DOHH2 (cell line): ENCODE measurements at regions not wholly inside any gene's neighbourhood (a gene's known extent, or its start where the extent isn't known, plus 50 kb on each side); places are given as distances from the start of the nearest gene placed in this dataset.
"Not testable (repeated sequence)": the region's sequence is repeated elsewhere in the genome, so short reads cannot be mapped to it uniquely, and the experiment has no call there.

Experiments
- H3F3A ChIP-seq: fragments of 200-600 bp; sonication (generic), shearing (Covaris generic); 2 replicates; pipeline ENCODE4 v1.6.0; 2016; ENCODE audit warnings: antibody characterized with exemption, mild to moderate bottlenecking; ENCODE audit not compliant: control insufficient read depth, insufficient read depth
- H3K27ac ChIP-seq: fragments of 200-600 bp; sonication (generic); 2 replicates; pipeline ENCODE4 v1.5.1; 2014; ENCODE audit warnings: low read depth, mild to moderate bottlenecking, low read length, moderate library complexity
- H3K27me3 ChIP-seq: fragments of 200-600 bp; sonication (generic); 2 replicates; pipeline ENCODE4 v1.6.1; 2014; ENCODE audit warnings: mild to moderate bottlenecking, low read length, mixed read lengths; ENCODE audit not compliant: control insufficient read depth
- H3K36me3 ChIP-seq: fragments of 200-600 bp; sonication (generic); 2 replicates; pipeline ENCODE4 v1.6.1; 2014; ENCODE audit warnings: mild to moderate bottlenecking, low read length, moderate library complexity, mixed read lengths; ENCODE audit not compliant: control insufficient read depth
- H3K4me1 ChIP-seq: fragments of 200-600 bp; sonication (generic); 2 replicates; pipeline ENCODE4 v1.6.1; 2014; ENCODE audit warnings: mild to moderate bottlenecking, low read length, mixed read lengths; ENCODE audit not compliant: control insufficient read depth
- H3K4me2 ChIP-seq: fragments of 200-600 bp; sonication (generic); 2 replicates; pipeline ENCODE4 v1.6.0; 2014; ENCODE audit warnings: mild to moderate bottlenecking, low read length, moderate library complexity
- H3K4me3 ChIP-seq: fragments of 200-600 bp; sonication (generic); 2 replicates; pipeline ENCODE4 v1.5.1; 2014; ENCODE audit warnings: mild to moderate bottlenecking, low read length, mixed read lengths
- H3K79me2 ChIP-seq: fragments of 200-600 bp; sonication (generic); 2 replicates; pipeline ENCODE4 v1.6.1; 2014; ENCODE audit warnings: mild to moderate bottlenecking, low read length, mixed read lengths; ENCODE audit not compliant: control insufficient read depth
- H3K9me2 ChIP-seq: fragments of 200-600 bp; sonication (generic); replicated peaks from 2 replicates; pipeline ENCODE4 v1.6.1; 2014; ENCODE audit warnings: mild to moderate bottlenecking, low read length, mixed read lengths; ENCODE audit not compliant: control insufficient read depth
- H3K9me3 ChIP-seq: fragments of 200-600 bp; sonication (generic); 2 replicates; pipeline ENCODE4 v1.6.1; 2014; ENCODE audit warnings: antibody characterized with exemption, low read length, mixed read lengths; ENCODE audit not compliant: control insufficient read depth, insufficient read depth
- H4K20me1 ChIP-seq: fragments of 200-600 bp; sonication (generic); 2 replicates; pipeline ENCODE4 v1.6.0; 2014; ENCODE audit warnings: low read depth, mild to moderate bottlenecking, antibody characterized with exemption, low read length, moderate library complexity; ENCODE audit not compliant: control insufficient read depth, insufficient read depth
- EZH2phosphoT487 ChIP-seq: fragments of 200-600 bp; sonication (generic); IDR thresholded peaks from 2 replicates; pipeline ENCODE4 v1.6.1; 2017; ENCODE audit warnings: borderline replicate concordance, mild to moderate bottlenecking, antibody characterized with exemption, low read length, moderate library complexity, mixed read lengths
- TF ChIP-seq, protein P1 (sequence below): fragments of 200-600 bp; sonication (generic); IDR thresholded peaks from one replicate; pipeline ENCODE4 v1.5.1; 2014; ENCODE audit warnings: antibody characterized with exemption, mild to moderate bottlenecking, low read depth, low read length; ENCODE audit not compliant: poor library complexity, severe bottlenecking

GRCh38 chr10:63689768-63690167, 168.6 kb downstream of the REEP3 start:
- Histone ChIP-seq H3K79me2 (no peaks in the 10 kb centered on the region), H3K4me1 (peaks cover 6% of the 10 kb centered on the region; the same call in 1 of the 2 replicates), H3K27me3 (no peaks in the 10 kb centered on the region; the same call in 1 of the 2 replicates), H3K36me3 (no peaks in the 10 kb centered on the region), H3K9me3 (no peaks in the 10 kb centered on the region), H3K27ac (no peak overlapping the region), H3F3A (no peaks in the 10 kb centered on the region), H4K20me1 (no peaks in the 10 kb centered on the region), H3K4me3 (no peak overlapping the region), H3K9me2 (no peaks in the 10 kb centered on the region), H3K4me2 (no peak overlapping the region)
- TF ChIP-seq, protein P1, sequence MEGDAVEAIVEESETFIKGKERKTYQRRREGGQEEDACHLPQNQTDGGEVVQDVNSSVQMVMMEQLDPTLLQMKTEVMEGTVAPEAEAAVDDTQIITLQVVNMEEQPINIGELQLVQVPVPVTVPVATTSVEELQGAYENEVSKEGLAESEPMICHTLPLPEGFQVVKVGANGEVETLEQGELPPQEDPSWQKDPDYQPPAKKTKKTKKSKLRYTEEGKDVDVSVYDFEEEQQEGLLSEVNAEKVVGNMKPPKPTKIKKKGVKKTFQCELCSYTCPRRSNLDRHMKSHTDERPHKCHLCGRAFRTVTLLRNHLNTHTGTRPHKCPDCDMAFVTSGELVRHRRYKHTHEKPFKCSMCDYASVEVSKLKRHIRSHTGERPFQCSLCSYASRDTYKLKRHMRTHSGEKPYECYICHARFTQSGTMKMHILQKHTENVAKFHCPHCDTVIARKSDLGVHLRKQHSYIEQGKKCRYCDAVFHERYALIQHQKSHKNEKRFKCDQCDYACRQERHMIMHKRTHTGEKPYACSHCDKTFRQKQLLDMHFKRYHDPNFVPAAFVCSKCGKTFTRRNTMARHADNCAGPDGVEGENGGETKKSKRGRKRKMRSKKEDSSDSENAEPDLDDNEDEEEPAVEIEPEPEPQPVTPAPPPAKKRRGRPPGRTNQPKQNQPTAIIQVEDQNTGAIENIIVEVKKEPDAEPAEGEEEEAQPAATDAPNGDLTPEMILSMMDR, result no peak
- no peak for TF ChIP-seq EZH2phosphoT487

GRCh38 chr10:63692220-63692896, 171.2 kb downstream of the REEP3 start:
- no peaks in the 10 kb centered on the region; the same call in 1 of the 2 replicates for H3K27me3 ChIP-seq
- no peaks in the 10 kb centered on the region for H4K20me1 ChIP-seq
- no peak overlapping the region for H3K4me2 ChIP-seq
- TF ChIP-seq, protein P1, result no peak
- TF ChIP-seq EZH2phosphoT487, result no peak
- no peaks in the 10 kb centered on the region for H3F3A ChIP-seq
- H3K79me2 ChIP-seq, result no peaks in the 10 kb centered on the region
- peaks cover 6% of the 10 kb centered on the region; the same call in 1 of the 2 replicates for H3K4me1 ChIP-seq
- no peak overlapping the region for H3K27ac ChIP-seq
- no peaks in the 10 kb centered on the region for H3K36me3 ChIP-seq
- no peaks in the 10 kb centered on the region for H3K9me2 ChIP-seq
- H3K4me3 ChIP-seq, result no peak overlapping the region
- H3K9me3 ChIP-seq, result no peaks in the 10 kb centered on the region

- not testable (repeated sequence) for H3K9me2 ChIP-seq, H3F3A ChIP-seq, H3K9me3 ChIP-seq, H4K20me1 ChIP-seq, H3K4me1 ChIP-seq, H3K79me2 ChIP-seq, H3K27ac ChIP-seq, H3K27me3 ChIP-seq, H3K4me2 ChIP-seq, H3K36me3 ChIP-seq, H3K4me3 ChIP-seq
Observed at GRCh38 chr10:63693021-63693420, 171.8 kb downstream of the REEP3 start.

GRCh38 chr10:63696205-63696604, 175.0 kb downstream of the REEP3 start:
- Histone ChIP-seq H3K4me3 (no peak overlapping the region), H3K27ac (no peak overlapping the region), H3K4me2 (no peak overlapping the region), H3K79me2 (no peaks in the 10 kb centered on the region), H3K4me1 (peaks cover 31% of the 10 kb centered on the region), H3K9me3 (no peaks in the 10 kb centered on the region), H3K36me3 (no peaks in the 10 kb centered on the region), H3F3A (no peaks in the 10 kb centered on the region), H4K20me1 (no peaks in the 10 kb centered on the region), H3K27me3 (no peaks in the 10 kb centered on the region), H3K9me2 (no peaks in the 10 kb centered on the region)
- TF ChIP-seq, protein P1, result no peak
- no peak for TF ChIP-seq EZH2phosphoT487
